Suprapubic skin (tissue), 4 donors: ENCODE measurements at regions not wholly inside any gene's neighbourhood (a gene's known extent, or its start where the extent isn't known, plus 50 kb on each side); places are given as distances from the start of the nearest gene placed in this dataset.

Experiments used
- EP300 ChIP-seq: sonication (generic); formaldehyde crosslinking; IDR thresholded peaks from one replicate; pipeline ENCODE4 v1.6.1; 2017; ENCODE audit warnings: antibody characterized with exemption
- POLR2A ChIP-seq, 2 donors: fragments of 450-650 bp; IDR thresholded peaks; one replicate each; pipeline ENCODE4 v1.6.1; 2017; ENCODE audit warnings: antibody characterized with exemption in 2 of 2, mild to moderate bottlenecking in 2 of 2, moderate library complexity in 2 of 2
- POLR2AphosphoS5 ChIP-seq, 3 donors: sonication (generic); formaldehyde crosslinking; IDR thresholded peaks; one replicate each; pipeline ENCODE4 v1.6.1; 2017; ENCODE audit warnings: antibody characterized with exemption in 3 of 3
- TF ChIP-seq, protein P1 (sequence below), 2 donors: fragments of 200-600 bp in 1 of 2; fragments of 450-650 bp in 1 of 2; sonication (generic) in 1 of 2; IDR thresholded peaks; one replicate each; pipeline ENCODE4 v1.5.1; 2016 to 2019; ENCODE audit warnings: antibody characterized with exemption in 2 of 2, mild to moderate bottlenecking in 1 of 2, moderate library complexity in 1 of 2

DNA sequence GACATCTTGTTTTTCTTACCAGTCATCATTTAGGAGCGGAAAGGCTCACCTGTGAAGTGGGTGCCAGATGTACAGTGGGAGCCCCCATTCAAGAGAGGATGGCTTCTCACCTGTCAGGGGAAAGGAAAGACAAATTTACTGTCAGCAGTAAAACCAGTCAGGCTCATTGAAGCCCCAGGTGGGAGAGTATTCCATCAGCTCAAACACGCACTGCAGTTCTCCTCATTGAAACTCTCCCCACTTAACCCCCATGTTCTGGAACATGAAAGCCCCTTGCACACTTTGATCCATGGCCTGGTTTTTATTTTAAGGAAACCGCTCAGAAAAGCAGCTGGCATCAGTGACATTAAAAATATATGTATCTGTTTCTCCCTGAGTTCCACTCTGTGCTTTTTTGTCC lies 401.1 kb upstream of the ZNF507 start:
- TF ChIP-seq POLR2AphosphoS5 (IDR thresholded peaks at IDR 0.05) (no peak), POLR2A (IDR thresholded peaks at IDR 0.05) (no peak), EP300 (no peak)
- TF ChIP-seq, protein P1, sequence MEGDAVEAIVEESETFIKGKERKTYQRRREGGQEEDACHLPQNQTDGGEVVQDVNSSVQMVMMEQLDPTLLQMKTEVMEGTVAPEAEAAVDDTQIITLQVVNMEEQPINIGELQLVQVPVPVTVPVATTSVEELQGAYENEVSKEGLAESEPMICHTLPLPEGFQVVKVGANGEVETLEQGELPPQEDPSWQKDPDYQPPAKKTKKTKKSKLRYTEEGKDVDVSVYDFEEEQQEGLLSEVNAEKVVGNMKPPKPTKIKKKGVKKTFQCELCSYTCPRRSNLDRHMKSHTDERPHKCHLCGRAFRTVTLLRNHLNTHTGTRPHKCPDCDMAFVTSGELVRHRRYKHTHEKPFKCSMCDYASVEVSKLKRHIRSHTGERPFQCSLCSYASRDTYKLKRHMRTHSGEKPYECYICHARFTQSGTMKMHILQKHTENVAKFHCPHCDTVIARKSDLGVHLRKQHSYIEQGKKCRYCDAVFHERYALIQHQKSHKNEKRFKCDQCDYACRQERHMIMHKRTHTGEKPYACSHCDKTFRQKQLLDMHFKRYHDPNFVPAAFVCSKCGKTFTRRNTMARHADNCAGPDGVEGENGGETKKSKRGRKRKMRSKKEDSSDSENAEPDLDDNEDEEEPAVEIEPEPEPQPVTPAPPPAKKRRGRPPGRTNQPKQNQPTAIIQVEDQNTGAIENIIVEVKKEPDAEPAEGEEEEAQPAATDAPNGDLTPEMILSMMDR (IDR thresholded peaks at IDR 0.05) = no peak
